Middle frontal gyrus (tissue), 1 donor: ENCODE measurements at regions not wholly inside any gene's neighbourhood (a gene's known extent, or its start where the extent isn't known, plus 50 kb on each side); places are given as distances from the start of the nearest gene placed in this dataset.
"Not testable (repeated sequence)": the region's sequence is repeated elsewhere in the genome, so short reads cannot be mapped to it uniquely, and the experiment has no call there.

Experiments used
- DNase-seq: peaks from one replicate; pipeline ENCODE4 v3.0.0-alpha.2; 2015; ENCODE audit warnings: low spot score; ENCODE audit errors: extremely low spot score

DNA sequence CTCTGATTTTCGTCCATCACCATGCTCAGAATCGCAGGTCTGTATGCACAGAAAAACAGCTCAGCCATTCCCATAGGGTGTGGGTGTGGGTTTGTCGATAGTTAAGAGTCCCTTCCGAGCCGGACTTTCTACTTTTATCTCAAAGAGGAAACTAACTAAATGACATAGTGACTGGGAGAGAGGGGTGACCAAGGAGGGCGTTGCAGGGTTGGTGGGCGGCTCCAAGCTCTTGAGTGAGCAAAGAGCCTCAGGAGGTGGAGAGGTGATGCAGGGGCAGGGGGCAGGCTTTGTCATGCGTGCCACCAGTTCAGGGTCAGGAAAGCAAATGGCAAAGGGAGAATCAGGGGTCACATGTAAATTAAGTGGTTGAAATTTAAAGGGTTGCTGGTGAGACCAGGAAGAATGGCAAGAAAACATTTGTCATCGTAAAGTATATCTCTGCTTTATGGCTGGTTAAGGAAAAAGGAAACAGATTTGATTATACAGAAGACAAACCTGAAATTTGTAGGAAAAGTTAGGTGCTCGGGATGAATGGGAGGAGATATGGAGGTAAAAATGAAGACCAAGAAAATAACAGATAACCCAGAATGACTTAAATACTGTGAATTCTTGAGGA is 249.0 kb downstream of the SETD4 start:
- DNase-seq, result no peak

- no peak for DNase-seq
Observed at GRCh38 chr21:35810431-35810970, 249.8 kb downstream of the SETD4 start.

GRCh38 chr21:35801391-35801790 is 258.9 kb downstream of the SETD4 start:
- no peak for DNase-seq

GRCh38 chr21:35800796-35801385 is 259.4 kb downstream of the SETD4 start:
- DNase-seq, result not testable (repeated sequence)

DNA sequence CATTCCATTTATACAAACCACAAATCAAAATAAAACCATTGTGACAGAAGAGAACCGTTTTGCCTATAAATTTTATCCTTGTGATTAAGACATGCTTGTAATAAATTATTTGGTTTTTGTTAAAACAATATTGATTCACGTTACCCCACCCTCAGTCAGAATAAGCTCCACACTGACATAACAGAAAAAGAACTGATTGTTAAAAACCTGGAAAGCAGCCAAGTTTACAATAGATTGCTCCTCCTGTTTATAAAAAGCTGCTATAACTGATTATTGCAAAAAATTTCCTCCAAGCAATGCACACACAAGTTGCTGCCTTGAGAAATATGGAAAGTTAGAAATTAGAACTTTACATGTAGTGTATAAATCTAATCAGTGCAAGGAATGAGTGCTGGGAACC is 263.5 kb downstream of the SETD4 start:
- DNase-seq, result no peak

DNA sequence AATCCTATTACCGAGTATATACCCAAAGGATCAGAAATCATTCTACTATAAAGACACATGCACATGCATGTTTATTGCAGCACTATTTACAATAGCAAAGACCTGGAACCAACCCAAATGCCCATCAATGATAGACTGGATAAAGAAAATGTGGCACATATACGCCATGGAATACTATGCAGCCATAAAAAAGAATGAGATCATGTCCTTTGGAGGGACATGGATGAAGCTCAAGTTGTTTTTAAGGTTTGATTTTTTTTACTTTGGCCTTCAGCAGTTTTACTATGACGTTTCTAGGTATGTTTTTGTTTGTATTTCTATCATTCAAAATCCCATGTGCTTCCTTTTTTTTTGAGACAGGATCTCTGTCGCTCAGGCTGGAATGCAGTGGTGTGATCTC is 265.8 kb downstream of the SETD4 start:
- not testable (repeated sequence) for DNase-seq

GRCh38 chr21:35792569-35793305 is 267.6 kb downstream of the SETD4 start:
- DNase-seq, result no peak

- no peak for DNase-seq
Observed at GRCh38 chr21:35791541-35792325, 268.6 kb downstream of the SETD4 start.

GRCh38 chr21:35783721-35784120 is 276.6 kb downstream of the SETD4 start:
- no peak for DNase-seq

DNA sequence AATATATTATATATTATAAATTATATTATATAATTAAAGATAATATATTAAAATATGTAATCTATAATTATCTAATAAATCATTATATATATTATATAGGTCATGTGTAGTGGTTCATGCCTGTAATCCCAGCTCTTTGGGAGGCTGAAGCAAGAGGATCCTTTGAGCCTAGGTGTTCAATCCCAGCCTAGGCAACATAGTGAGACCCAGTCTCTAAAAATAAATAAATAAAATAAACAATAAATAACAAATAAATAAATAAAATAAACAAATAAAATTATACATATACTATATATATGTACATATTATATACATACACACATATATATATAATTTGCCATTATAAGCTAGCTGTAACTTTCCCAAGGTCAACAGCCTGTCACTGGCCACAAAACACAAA is 277.7 kb downstream of the SETD4 start:
- no peak for DNase-seq

DNA sequence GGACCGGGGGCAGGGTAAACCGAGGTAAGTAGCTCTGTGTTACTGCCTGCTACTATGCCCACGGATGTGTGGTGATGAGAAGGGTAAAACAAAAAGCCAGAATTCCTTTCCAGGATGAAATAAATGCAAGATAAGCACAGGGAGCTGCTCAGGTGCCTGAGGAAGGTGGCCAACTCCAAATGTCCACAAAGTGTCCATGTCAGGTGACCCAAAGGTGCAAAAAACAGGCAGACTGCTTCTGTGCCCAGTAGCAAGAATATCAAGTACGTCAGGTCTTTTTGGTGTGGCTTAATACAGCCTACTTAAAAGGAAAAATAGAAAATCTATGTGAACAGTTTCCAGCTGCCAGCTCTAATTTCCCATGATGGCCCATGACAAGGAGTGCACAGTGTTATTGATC is 279.3 kb downstream of the SETD4 start:
- DNase-seq, result no peak

GRCh38 chr21:35779690-35780570 is 280.4 kb downstream of the SETD4 start:
- DNase-seq, result no peak

GRCh38 chr21:35779167-35779566 is 281.2 kb downstream of the SETD4 start:
- DNase-seq, result no peak

DNA sequence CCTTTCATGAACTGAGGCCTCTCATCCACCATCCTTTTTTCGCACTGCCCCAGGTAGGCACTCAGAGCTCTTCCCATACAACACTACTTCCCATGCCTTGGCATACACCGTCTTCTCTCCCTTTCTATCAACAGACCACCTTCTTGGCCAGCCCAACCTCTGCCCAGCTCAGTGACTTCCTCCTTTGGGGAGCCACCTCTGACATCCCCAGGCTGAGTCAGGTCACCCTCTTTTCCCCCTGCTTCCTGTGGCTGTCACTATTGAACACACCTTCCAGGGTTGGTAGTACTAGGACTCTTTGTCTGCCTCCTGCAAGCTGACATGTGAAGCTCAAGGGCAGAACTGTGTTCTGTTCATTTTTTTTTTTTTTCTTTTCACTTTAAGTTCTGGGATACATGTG is 283.2 kb downstream of the SETD4 start:
- DNase-seq, result no peak

DNA sequence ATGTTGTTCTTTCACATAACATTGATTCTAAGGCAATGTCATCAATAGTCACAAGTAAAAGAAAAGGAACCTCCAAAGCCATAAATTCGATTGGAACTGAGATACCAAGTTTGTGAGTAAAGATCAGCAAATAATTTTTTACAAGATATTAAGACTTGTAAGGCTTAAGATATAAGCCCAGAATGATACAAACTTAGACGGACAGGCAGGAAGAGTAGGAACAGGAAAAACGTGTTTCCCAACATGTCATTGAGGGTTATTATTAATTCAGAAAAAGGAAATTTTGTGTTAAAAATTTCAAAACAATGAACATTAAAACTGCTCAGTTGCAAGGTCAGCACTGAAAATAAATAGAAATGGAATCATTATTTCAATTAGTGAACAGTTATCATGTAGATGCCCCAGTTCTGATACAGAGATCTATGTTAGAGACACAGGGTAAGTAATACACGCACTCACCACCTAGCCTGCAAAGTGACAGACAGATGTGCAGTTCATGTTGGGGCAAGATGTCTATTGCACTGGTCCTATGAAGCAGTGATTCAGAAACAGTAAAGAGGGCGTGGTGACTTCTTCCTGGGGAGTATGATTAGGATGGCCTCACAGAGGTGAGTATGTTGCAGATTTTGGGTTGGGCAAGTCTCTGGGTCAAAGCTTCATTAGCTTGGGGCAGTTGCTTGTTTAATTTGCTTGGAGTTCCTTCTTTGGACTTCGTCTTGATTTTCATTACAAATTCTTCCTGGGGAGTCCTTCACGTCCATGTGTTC is 284.4 kb downstream of the SETD4 start:
- DNase-seq, result no peak

DNA sequence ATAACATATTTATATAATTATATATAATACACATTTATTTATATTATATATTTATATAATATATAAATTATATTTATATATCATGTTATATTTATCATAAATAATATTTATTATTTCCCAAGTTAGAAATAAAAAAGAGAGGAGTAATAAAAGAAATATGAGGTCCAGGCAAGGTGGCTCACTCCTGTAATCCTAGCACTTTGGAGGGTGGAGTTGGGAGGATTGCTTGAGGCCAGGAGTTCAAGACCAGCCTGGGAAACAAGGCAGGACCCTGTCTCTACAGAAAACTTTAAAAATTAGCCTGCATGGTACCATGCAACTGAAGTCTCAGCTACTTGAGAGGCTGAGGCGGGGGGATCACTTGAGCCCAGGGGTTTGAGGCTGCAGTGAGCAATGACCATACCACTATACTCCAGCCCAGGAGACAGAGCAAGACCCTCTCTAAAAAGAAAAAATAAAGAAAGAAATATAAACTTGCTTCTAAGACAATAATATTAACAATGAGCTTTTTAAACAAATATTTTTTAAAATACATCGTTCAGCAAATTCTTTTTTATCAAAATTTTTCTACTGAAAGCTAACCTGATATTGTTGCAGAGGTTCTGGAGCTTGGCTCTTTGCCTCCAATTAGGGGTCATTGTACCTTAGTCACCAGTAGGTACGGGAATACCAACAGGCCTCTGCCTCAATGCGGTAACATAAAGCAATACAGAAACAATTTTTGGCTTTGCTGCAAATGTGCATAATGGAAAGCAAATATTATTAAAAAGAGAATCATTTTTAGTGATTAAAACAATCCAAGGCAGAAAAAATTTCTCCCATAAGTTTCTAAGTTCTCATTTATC is 290.0 kb downstream of the SETD4 start:
- no peak for DNase-seq

DNA sequence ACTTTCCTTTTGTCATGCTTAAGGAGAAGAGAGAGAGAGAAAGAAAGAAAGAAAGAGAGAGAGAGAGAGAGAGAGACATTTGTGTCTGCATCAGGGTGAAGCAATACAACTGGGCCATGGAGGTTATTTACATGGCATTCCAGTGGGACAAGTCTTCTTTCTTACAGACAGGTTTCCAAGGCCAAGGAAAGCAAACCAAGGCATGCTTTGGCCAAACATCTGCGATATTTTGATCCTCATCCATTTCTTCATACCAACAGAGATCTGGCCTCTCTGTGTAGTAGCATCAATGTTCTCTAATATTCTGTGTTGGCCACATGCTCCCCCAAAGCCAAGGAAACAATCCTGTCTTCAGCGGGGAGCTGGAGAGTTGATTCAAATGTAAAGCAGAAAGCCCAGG is 292.1 kb downstream of the SETD4 start:
- DNase-seq, result no peak

- no peak for DNase-seq
Observed at GRCh38 chr21:35764586-35764985, 295.7 kb downstream of the SETD4 start.

DNA sequence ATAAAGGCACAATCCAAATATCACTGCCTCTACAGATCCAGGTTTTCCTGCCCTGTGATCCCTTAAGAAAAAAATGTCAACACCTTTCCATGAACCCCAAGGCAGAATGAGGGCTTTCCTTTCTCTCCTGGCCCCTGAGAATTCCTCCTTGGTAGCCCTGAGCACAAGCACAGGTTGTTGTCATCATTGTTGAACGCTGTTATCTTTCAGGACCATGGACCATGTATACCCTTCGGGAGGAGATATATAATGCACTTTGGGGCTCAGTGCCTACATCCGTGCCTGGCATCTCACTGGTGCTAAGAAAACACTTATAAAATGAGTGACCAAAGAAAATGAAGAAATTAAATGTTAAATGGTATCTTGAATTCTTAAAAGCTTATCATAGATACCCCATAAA is 296.2 kb downstream of the SETD4 start:
- DNase-seq, result no peak
